H1 (cell line): ENCODE measurements at regions not wholly inside any gene's neighbourhood (a gene's known extent, or its start where the extent isn't known, plus 50 kb on each side); places are given as distances from the start of the nearest gene placed in this dataset.

Source experiments
- CTCF ChIA-PET: fragments of 300-600 bp; sonication (Branson Sonifier 250); formaldehyde crosslinking; loops from one replicate; lab custom pipeline; 2021; ENCODE audit not compliant: partially characterized antibody; lab: Charles Lee
- POLR2A ChIA-PET: fragments of 300-600 bp; sonication (Branson Sonifier 250); formaldehyde crosslinking; loops from one replicate; lab custom pipeline; 2021; ENCODE audit warnings: inconsistent platforms; ENCODE audit not compliant: partially characterized antibody; lab: Charles Lee
- DNase-seq, 2 experiments: peaks; one replicate each; pipeline versions ENCODE4 v3.0.0 to v3.0.0-alpha.2; 2010 to 2022; ENCODE audit warnings: low spot score in 2 of 2, low read depth in 1 of 2, mixed read lengths in 1 of 2
- FAIRE-seq: peaks from 2 replicates; lab custom pipeline; 2011; peaks lifted over from hg19 to GRCh38; lab: Jason Lieb, UNC
- H2AFZ ChIP-seq: 2 replicates; pipeline ENCODE4 v1.8.1; 2012; ENCODE audit warnings: low read length, inconsistent platforms
- H2AK5ac ChIP-seq: 2 replicates; pipeline ENCODE4 v1.6.1; 2013; ENCODE audit warnings: low read depth, low read length
- H2BK120ac ChIP-seq: replicated peaks from 2 replicates; pipeline ENCODE3; 2013; ENCODE audit warnings: low read depth, low read length, inconsistent platforms
- H2BK12ac ChIP-seq: 2 replicates; pipeline ENCODE4 v1.6.1; 2013; ENCODE audit warnings: low read depth, low read length
- H2BK15ac ChIP-seq: 2 replicates; pipeline ENCODE4 v1.6.1; 2013; ENCODE audit warnings: low read length
- H2BK20ac ChIP-seq: 2 replicates; pipeline ENCODE4 v1.6.1; 2013; ENCODE audit warnings: low read length
- H2BK5ac ChIP-seq: 2 replicates; pipeline ENCODE4 v1.6.1; 2013; ENCODE audit warnings: low read depth, low read length
- H3K14ac ChIP-seq: 2 replicates; pipeline ENCODE4 v1.6.1; 2013; ENCODE audit warnings: inconsistent platforms; ENCODE audit not compliant: insufficient read length
- H3K18ac ChIP-seq: 2 replicates; pipeline ENCODE4 v1.6.1; 2013; ENCODE audit warnings: low read length; ENCODE audit errors: extremely low read depth
- H3K23ac ChIP-seq: 2 replicates; pipeline ENCODE4 v1.6.1; 2013; ENCODE audit warnings: inconsistent platforms; ENCODE audit not compliant: insufficient read length
- H3K23me2 ChIP-seq: 2 replicates; pipeline ENCODE4 v1.6.1; 2013; ENCODE audit warnings: low read depth, low read length
- H3K27ac ChIP-seq: 2 replicates; pipeline ENCODE4 v1.6.1; 2011; ENCODE audit warnings: low read depth, low read length, inconsistent platforms
- H3K27me3 ChIP-seq, 4 experiments: replicated peaks in 1 of 4; 1 replicate in 1 of 4; 2 replicates in 3 of 4; pipeline versions ENCODE4 v1.6.1 to v1.8.1; 2011 to 2013; ENCODE audit warnings: low read length in 3 of 4, mild to moderate bottlenecking in 3 of 4, inconsistent platforms in 2 of 4, mixed read lengths in 2 of 4, moderate library complexity in 1 of 4; ENCODE audit not compliant: control insufficient read depth in 3 of 4, insufficient read depth in 3 of 4; ENCODE audit errors: extremely low read depth in 1 of 4
- H3K36me3 ChIP-seq, 4 experiments: 2 replicates each; pipeline versions ENCODE4 v1.6.1 to v1.8.1; 2011 to 2013; ENCODE audit warnings: mild to moderate bottlenecking in 4 of 4, low read length in 3 of 4, moderate library complexity in 2 of 4, control low read depth in 1 of 4, inconsistent platforms in 1 of 4; ENCODE audit not compliant: insufficient read depth in 4 of 4, control insufficient read depth in 2 of 4
- H3K4ac ChIP-seq: replicated peaks from 2 replicates; pipeline ENCODE3; 2013; ENCODE audit warnings: low read length, low read depth, mixed read lengths, inconsistent platforms; ENCODE audit not compliant: insufficient read length
- H3K4me1 ChIP-seq, 4 experiments: replicated peaks in 1 of 4; 1 replicate in 1 of 4; 2 replicates in 3 of 4; pipeline versions ENCODE4 v1.6.1 to v1.8.1; 2011 to 2013; ENCODE audit warnings: low read length in 3 of 4, inconsistent platforms in 2 of 4, mixed read lengths in 1 of 4; ENCODE audit not compliant: insufficient read depth in 4 of 4, control insufficient read depth in 3 of 4
- H3K4me2 ChIP-seq, 2 experiments: 2 replicates each; pipeline versions ENCODE4 v1.6.1 to v1.8.1; 2011 to 2013; ENCODE audit warnings: low read depth in 2 of 2, low read length in 2 of 2, control low read depth in 1 of 2, inconsistent platforms in 1 of 2, mild to moderate bottlenecking in 1 of 2; ENCODE audit not compliant: insufficient read depth in 1 of 2
- H3K4me3 ChIP-seq, 4 experiments: fragments of 200-600, 300-600 bp in 1 of 4; sonication (generic), shearing (Covaris generic), sonication (Bioruptor Twin) in 1 of 4; 2 replicates each; pipeline versions ENCODE4 v1.5.1 to v1.8.1; 2011 to 2016; ENCODE audit warnings: low read length in 4 of 4, low read depth in 3 of 4, control low read depth in 2 of 4, inconsistent platforms in 2 of 4, mild to moderate bottlenecking in 2 of 4, mixed read lengths in 1 of 4, moderate library complexity in 1 of 4; ENCODE audit not compliant: insufficient read depth in 2 of 4; ENCODE audit errors: extremely low read depth in 1 of 4
- H3K56ac ChIP-seq: replicated peaks from 2 replicates; pipeline ENCODE3; 2013; ENCODE audit warnings: low read depth, mild to moderate bottlenecking, mixed read lengths, low read length, inconsistent platforms; ENCODE audit not compliant: insufficient read length
- H3K79me1 ChIP-seq: 2 replicates; pipeline ENCODE4 v1.6.1; 2013; ENCODE audit warnings: low read depth, low read length, control low read depth
- H3K79me2 ChIP-seq, 2 experiments: 2 replicates each; pipeline versions ENCODE4 v1.6.1 to v1.8.1; 2012 to 2013; ENCODE audit warnings: low read length in 2 of 2, mild to moderate bottlenecking in 2 of 2, inconsistent platforms in 1 of 2; ENCODE audit not compliant: insufficient read depth in 2 of 2, control insufficient read depth in 1 of 2
- H3K9ac ChIP-seq, 4 experiments: replicated peaks in 1 of 4; 1 replicate in 1 of 4; 2 replicates in 3 of 4; pipeline versions ENCODE4 v1.6.1 to v1.8.1; 2011 to 2013; ENCODE audit warnings: low read depth in 3 of 4, low read length in 3 of 4, control low read depth in 2 of 4, mild to moderate bottlenecking in 2 of 4, moderate library complexity in 2 of 4, inconsistent platforms in 1 of 4; ENCODE audit errors: extremely low read depth in 1 of 4
- H3K9me3 ChIP-seq, 2 experiments: 2 replicates each; pipeline versions ENCODE4 v1.6.1 to v1.8.1; 2012 to 2013; ENCODE audit warnings: mild to moderate bottlenecking in 2 of 2, moderate library complexity in 2 of 2, control low read depth in 1 of 2, inconsistent platforms in 1 of 2, low read depth in 1 of 2, low read length in 1 of 2, mixed read lengths in 1 of 2; ENCODE audit not compliant: insufficient read depth in 2 of 2
- H4K20me1 ChIP-seq, 2 experiments: replicated peaks in 1 of 2; 2 replicates each; pipeline versions ENCODE3 to v1.8.1; 2011 to 2013; ENCODE audit warnings: inconsistent platforms in 2 of 2, low read length in 2 of 2, mild to moderate bottlenecking in 1 of 2; ENCODE audit not compliant: insufficient read depth in 2 of 2, control insufficient read depth in 1 of 2
- H4K5ac ChIP-seq: 2 replicates; pipeline ENCODE4 v1.6.1; 2013; ENCODE audit warnings: low read length, low read depth, mixed read lengths, inconsistent platforms; ENCODE audit not compliant: insufficient read length
- H4K8ac ChIP-seq: 2 replicates; pipeline ENCODE4 v1.8.0; 2013; ENCODE audit warnings: mild to moderate bottlenecking, moderate library complexity, low read length, inconsistent platforms; ENCODE audit not compliant: insufficient read depth; ENCODE audit errors: extremely low read depth
- H4K91ac ChIP-seq: replicated peaks from 2 replicates; pipeline ENCODE3; 2013; ENCODE audit warnings: low read length, mixed read lengths, inconsistent platforms; ENCODE audit not compliant: insufficient read length
- CREB1 ChIP-seq: IDR thresholded peaks from 2 replicates; pipeline ENCODE4 v1.6.1; 2012; ENCODE audit warnings: inconsistent platforms
- FOSL1 ChIP-seq: IDR thresholded peaks from 2 replicates; pipeline ENCODE4 v1.6.1; 2011; ENCODE audit warnings: mild to moderate bottlenecking, low read depth, low read length, moderate library complexity; ENCODE audit not compliant: insufficient read depth
- GTF2F1 ChIP-seq: IDR thresholded peaks from 2 replicates; pipeline ENCODE4 v1.6.1; 2012; ENCODE audit warnings: low read depth, low read length, improper control_type of control experiment, borderline replicate concordance
- JUN ChIP-seq: IDR thresholded peaks from 2 replicates; pipeline ENCODE4 v1.6.1; 2011; ENCODE audit warnings: low read depth, mild to moderate bottlenecking, improper control_type of control experiment, low read length
- SAP30 ChIP-seq: fragments of 300-600 bp; sonication (generic); IDR thresholded peaks from 2 replicates; pipeline ENCODE4 v1.7.1; 2012; ENCODE audit warnings: low read length, moderate library complexity, mild to moderate bottlenecking, inconsistent platforms; ENCODE audit not compliant: insufficient read depth, insufficient replicate concordance
- TAF1 ChIP-seq: IDR thresholded peaks from 2 replicates; pipeline ENCODE4 v1.6.1; 2011; ENCODE audit warnings: mild to moderate bottlenecking, low read depth, low read length
- WGBS, 2 experiments: shearing (Covaris generic) in 1 of 2; methylation state at CpG; one replicate each; pipeline versions ENCODE4 v1.1.6 to v1.1.7; 2013 to 2015; ENCODE audit warnings: low lambda C conversion rate in 2 of 2, mixed read lengths in 2 of 2, inconsistent platforms in 1 of 2, low coverage in 1 of 2, missing lambda C conversion rate in 1 of 2; ENCODE audit not compliant: insufficient replicate concordance in 2 of 2, insufficient coverage in 1 of 2, insufficient read length in 1 of 2; ENCODE audit errors: extremely low coverage in 1 of 2, missing lambda C conversion rate in 1 of 2; 5-methylcytosine and 5-hydroxymethylcytosine counted together
- TF ChIP-seq, protein P1 (sequence below): IDR thresholded peaks from 2 replicates; pipeline ENCODE4 v1.6.1; 2012; ENCODE audit warnings: low read length, inconsistent platforms

DNA sequence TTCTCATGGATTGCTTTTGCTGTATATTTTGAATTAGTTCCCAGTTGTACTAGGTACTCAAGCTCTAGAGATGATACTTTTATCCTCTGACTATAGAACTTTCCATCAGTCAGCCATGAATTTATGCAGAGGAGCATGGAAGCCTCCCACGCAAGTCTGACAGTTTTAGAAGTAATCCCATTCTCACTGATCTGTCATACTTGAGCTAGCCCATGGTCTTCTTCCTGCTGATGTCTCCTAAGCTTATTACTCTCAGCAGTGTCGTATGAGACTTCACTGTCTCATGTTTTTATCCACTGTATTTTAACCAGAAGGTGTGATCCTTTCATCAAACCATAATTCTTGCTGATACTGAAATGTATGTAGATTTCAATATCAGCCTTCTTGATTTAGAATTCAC, 715.2 kb upstream of the MARCKS start:
- Histone ChIP-seq H3K23me2 (no peaks in the 10 kb centered on the region), H2BK120ac (no peak overlapping the region), H4K5ac (no peak overlapping the region), H3K9me3 (no peaks in the 10 kb centered on the region), H3K27ac (no peak overlapping the region), H3K79me1 (no peaks in the 10 kb centered on the region), H3K36me3 (no peaks in the 10 kb centered on the region), H2AFZ (0 out of 2 replicates have a peak overlapping the region, but pooled peaks have one; percentile 15), H3K4me3 (no peak overlapping the region), H3K79me2 (no peaks in the 10 kb centered on the region), H4K8ac (no peak overlapping the region), H3K23ac (no peak overlapping the region), H2BK20ac (no peak overlapping the region), H2BK12ac (no peak overlapping the region), H2AK5ac (no peak overlapping the region), H3K56ac (no peak overlapping the region), H3K27me3 (no peaks in the 10 kb centered on the region), H3K4me1 (no peaks in the 10 kb centered on the region), H4K91ac (no peak overlapping the region), H3K18ac (no peak overlapping the region), H3K4me2 (no peak overlapping the region), H2BK5ac (no peak overlapping the region), H3K9ac (no peak overlapping the region), H2BK15ac (no peak overlapping the region), H4K20me1 (no peaks in the 10 kb centered on the region), H3K4ac (no peak overlapping the region), H3K14ac (no peak overlapping the region)
- FAIRE-seq, result no peak
- DNase-seq, result no peak
- ChIA-PET POLR2A (no interaction called here), CTCF (interaction anchor here (1.0 to 1.2 kb wide), 2 partner anchors 14 to 15 kb away, joined by 3 read pairs; no protein-coding TSS in a partner anchor)
- 74% methylated on average over 2 of the region's 2 CpGs; no CpG with 5 or more reads in 1 of the 2 experiments for WGBS, 2 experiments
- TF ChIP-seq, protein P1, sequence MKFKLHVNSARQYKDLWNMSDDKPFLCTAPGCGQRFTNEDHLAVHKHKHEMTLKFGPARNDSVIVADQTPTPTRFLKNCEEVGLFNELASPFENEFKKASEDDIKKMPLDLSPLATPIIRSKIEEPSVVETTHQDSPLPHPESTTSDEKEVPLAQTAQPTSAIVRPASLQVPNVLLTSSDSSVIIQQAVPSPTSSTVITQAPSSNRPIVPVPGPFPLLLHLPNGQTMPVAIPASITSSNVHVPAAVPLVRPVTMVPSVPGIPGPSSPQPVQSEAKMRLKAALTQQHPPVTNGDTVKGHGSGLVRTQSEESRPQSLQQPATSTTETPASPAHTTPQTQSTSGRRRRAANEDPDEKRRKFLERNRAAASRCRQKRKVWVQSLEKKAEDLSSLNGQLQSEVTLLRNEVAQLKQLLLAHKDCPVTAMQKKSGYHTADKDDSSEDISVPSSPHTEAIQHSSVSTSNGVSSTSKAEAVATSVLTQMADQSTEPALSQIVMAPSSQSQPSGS, result no peak
- TF ChIP-seq JUN (no peak), CREB1 (no peak), FOSL1 (no peak), TAF1 (no peak), GTF2F1 (no peak), SAP30 (no peak)
